NCI-H1105 (cell line): ENCODE measurements at regions not wholly inside any gene's neighbourhood (a gene's known extent, or its start where the extent isn't known, plus 50 kb on each side); places are given as distances from the start of the nearest gene placed in this dataset.

Experiments used
- DNase-seq: peaks from one replicate; lab custom pipeline; 2025; lab: John Stamatoyannopoulos, UW

GRCh38 chr9:117860849-117861248, 156.6 kb downstream of the TLR4 start:
- no peak for DNase-seq

GRCh38 chr9:117864385-117865057, 160.3 kb downstream of the TLR4 start:
- no peak for DNase-seq

- DNase-seq, result no peak
These were observed 164.4 kb downstream of the TLR4 start for GRCh38 chr9:117868594-117868993.

GRCh38 chr9:117869287-117869686, 165.1 kb downstream of the TLR4 start:
- no peak for DNase-seq

- DNase-seq, result no peak
These were observed 165.5 kb downstream of the TLR4 start for GRCh38 chr9:117869712-117870111.

GRCh38 chr9:117873664-117874063, 169.5 kb downstream of the TLR4 start:
- DNase-seq, result no peak

GRCh38 chr9:117875886-117876285, 171.7 kb downstream of the TLR4 start:
- no peak for DNase-seq

- DNase-seq, result no peak
These were observed 178.0 kb downstream of the TLR4 start for GRCh38 chr9:117882171-117882570.

- no peak for DNase-seq
These were observed 182.4 kb downstream of the TLR4 start for GRCh38 chr9:117886616-117887015.

GRCh38 chr9:117887383-117887782, 183.2 kb downstream of the TLR4 start:
- DNase-seq, result no peak

GRCh38 chr9:117887941-117888340, 183.7 kb downstream of the TLR4 start:
- DNase-seq, result no peak

GRCh38 chr9:117903453-117903852, 199.2 kb downstream of the TLR4 start:
- no peak for DNase-seq

- no peak for DNase-seq
These were observed 202.6 kb downstream of the TLR4 start for GRCh38 chr9:117906763-117907162.

GRCh38 chr9:117907420-117907819, 203.2 kb downstream of the TLR4 start:
- no peak for DNase-seq

- DNase-seq, result no peak
These were observed 212.1 kb downstream of the TLR4 start for GRCh38 chr9:117916291-117916690.

GRCh38 chr9:117917873-117918272, 213.7 kb downstream of the TLR4 start:
- DNase-seq, result no peak

GRCh38 chr9:117919538-117919937, 215.3 kb downstream of the TLR4 start:
- no peak for DNase-seq

GRCh38 chr9:117926031-117926658, 221.9 kb downstream of the TLR4 start:
- no peak for DNase-seq

GRCh38 chr9:117927354-117927753, 223.2 kb downstream of the TLR4 start:
- no peak for DNase-seq

GRCh38 chr9:117929868-117930267, 225.7 kb downstream of the TLR4 start:
- DNase-seq, result peak; percentile 55

- no peak for DNase-seq
These were observed 228.4 kb downstream of the TLR4 start for GRCh38 chr9:117932585-117932984.

GRCh38 chr9:117936185-117937130, 232.3 kb downstream of the TLR4 start:
- no peak for DNase-seq

GRCh38 chr9:117938086-117938485, 233.9 kb downstream of the TLR4 start:
- no peak for DNase-seq
